Fibroblast of the aortic adventitia (primary cell): ENCODE measurements at regions not wholly inside any gene's neighbourhood (a gene's known extent, or its start where the extent isn't known, plus 50 kb on each side); places are given as distances from the start of the nearest gene placed in this dataset.
"Not testable (repeated sequence)": the region's sequence is repeated elsewhere in the genome, so short reads cannot be mapped to it uniquely, and the experiment has no call there.

ENCODE experiments used
- DNase-seq: peaks from one replicate; pipeline ENCODE4 v3.0.0-alpha.2; 2010; ENCODE audit warnings: low read depth
- H3K4me3 ChIP-seq: 2 replicates; pipeline ENCODE4 v1.5.1; 2011; ENCODE audit warnings: low read depth, mild to moderate bottlenecking, control low read depth, low read length, moderate library complexity
- TF ChIP-seq, protein P1 (sequence below): IDR thresholded peaks from 2 replicates; pipeline ENCODE4 v1.5.1; 2011; ENCODE audit warnings: mild to moderate bottlenecking, low read length, control low read depth, inconsistent platforms; ENCODE audit not compliant: insufficient read depth

DNA sequence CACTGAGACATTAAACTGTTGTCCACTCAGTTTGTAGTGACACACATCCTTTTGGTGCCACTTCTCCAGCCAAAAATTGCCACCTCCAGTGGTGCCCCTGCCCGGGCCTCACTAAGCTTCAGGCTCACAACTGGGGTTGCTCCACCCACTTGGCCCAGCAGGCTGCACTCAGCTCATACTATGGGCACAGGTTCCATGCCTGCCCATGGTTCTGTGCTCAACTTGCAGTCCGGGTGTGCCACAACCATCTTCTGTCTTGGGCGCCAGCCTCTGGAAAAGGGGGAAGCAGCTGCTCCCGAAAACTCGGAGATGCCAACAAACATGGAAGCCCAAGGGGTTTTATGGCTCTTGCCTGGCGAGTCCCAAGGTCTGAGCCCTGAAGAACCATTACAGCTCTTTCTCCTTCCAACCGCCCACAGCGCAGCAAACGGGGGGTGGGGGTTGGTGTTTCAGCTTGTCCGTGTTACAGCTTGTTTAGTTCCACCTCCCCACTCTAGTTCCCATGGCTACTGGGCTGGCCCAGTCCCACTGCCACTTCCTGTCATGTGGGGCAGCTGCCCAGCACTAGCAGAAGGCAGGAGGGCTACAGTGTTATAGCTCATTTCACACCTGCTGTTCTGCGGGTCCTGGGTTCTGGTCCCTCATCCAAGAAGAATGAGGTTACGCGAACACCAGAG lies 998.3 kb downstream of the SLC16A7 start:
- TF ChIP-seq, protein P1, sequence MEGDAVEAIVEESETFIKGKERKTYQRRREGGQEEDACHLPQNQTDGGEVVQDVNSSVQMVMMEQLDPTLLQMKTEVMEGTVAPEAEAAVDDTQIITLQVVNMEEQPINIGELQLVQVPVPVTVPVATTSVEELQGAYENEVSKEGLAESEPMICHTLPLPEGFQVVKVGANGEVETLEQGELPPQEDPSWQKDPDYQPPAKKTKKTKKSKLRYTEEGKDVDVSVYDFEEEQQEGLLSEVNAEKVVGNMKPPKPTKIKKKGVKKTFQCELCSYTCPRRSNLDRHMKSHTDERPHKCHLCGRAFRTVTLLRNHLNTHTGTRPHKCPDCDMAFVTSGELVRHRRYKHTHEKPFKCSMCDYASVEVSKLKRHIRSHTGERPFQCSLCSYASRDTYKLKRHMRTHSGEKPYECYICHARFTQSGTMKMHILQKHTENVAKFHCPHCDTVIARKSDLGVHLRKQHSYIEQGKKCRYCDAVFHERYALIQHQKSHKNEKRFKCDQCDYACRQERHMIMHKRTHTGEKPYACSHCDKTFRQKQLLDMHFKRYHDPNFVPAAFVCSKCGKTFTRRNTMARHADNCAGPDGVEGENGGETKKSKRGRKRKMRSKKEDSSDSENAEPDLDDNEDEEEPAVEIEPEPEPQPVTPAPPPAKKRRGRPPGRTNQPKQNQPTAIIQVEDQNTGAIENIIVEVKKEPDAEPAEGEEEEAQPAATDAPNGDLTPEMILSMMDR = no peak
- no peak overlapping the region for H3K4me3 ChIP-seq
- DNase-seq = no peak

DNA sequence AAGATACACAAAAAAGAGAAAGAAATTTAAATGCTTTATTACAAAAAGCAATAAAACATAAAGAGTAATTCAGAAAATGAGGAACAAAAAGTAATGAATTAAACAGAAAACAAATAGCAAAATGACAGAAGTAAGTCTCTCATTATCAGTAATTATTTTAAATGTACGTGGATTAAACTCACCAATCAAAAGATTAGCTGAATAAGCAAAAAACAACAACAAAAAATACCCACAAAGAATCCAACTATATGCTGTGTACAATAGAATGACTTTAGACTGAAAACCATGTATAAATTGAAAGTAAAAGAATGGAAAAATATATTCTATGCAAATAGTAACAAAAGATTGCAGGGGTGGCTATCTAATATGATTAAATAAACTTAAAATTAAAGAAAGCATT lies 1006.8 kb downstream of the SLC16A7 start:
- TF ChIP-seq, protein P1 = no peak
- H3K4me3 ChIP-seq = no peak overlapping the region
- no peak for DNase-seq

DNA sequence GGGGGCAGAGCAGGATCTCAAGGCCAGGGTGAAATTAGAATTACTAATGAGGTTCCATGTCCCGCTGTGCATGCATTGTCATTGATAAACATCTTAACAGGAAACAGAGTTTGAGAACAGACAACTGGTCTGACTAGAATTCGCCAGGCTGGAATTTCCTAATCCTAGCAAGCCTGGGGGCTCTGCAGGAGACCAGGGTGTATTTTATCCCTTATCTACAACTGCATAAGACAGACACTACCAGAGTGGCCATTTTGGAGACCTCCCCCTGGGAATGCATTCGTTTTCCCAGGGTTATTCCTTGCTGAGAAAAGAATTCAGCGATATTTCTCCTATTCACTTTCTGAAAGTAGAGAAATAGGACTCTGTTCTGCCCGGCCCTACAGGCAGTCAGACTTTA lies 1007.6 kb downstream of the SLC16A7 start:
- not testable (repeated sequence) for DNase-seq, H3K4me3 ChIP-seq

DNA sequence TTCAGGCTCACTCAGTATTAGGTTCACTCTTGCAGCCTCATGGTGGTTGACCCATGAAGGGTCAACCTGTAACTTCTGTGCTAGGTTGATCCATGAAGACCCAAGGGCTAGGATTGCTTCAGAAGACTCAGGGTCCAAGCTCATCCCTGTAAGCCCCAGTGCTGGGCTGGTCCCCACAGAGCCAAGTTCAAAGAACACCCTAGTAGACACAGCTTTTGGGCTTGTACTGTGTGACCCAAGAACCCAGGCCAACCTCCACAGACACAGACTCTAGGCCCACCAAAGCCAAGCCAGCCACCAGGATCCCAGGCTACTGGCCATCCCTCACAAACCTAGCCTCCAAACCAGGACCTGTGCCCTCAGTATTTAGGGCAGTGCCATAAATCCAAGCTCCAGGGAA lies 1020.6 kb downstream of the SLC16A7 start:
- no peak for DNase-seq
- TF ChIP-seq, protein P1 = no peak
- no peak overlapping the region for H3K4me3 ChIP-seq

DNA sequence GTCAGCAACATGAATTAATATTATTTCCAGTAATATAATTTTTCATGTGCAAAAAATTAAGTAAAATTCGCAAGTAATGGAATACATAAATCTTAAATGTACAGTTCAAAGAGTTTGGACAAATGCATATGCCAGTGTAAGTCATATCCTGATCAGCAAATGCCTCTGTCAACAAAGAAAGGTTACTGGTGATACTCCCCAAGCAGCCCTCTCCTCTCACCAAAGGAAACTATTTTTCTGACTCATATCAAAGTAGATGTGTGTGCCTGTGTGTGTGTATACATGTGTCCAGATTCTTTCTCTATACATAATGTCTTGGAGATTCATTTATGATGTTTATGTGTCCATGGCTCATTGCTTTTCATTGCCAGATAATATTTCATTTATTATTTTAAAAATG lies 1035.0 kb downstream of the SLC16A7 start:
- no peak for DNase-seq
- TF ChIP-seq, protein P1 = no peak
- no peak overlapping the region for H3K4me3 ChIP-seq

DNA sequence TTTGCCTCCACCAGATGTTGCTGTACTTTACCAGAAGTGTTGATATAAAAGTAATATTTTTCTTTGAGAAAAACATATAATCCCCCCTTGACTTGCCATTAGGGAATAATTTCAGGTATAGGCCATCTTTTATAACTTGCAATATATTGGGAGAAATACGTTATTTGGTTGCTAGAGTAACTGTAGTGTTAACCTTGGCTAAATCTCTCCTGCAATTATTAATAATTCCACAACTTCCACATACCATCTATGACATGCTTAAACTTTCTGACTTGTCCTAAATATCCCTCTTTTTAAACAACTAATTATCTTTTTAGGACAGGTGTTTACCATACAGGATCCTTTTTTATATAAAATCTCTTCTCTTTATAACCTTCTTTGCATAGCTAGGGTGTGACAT lies 1048.2 kb downstream of the SLC16A7 start:
- no peak for DNase-seq
- no peak overlapping the region for H3K4me3 ChIP-seq
- TF ChIP-seq, protein P1 = no peak

DNA sequence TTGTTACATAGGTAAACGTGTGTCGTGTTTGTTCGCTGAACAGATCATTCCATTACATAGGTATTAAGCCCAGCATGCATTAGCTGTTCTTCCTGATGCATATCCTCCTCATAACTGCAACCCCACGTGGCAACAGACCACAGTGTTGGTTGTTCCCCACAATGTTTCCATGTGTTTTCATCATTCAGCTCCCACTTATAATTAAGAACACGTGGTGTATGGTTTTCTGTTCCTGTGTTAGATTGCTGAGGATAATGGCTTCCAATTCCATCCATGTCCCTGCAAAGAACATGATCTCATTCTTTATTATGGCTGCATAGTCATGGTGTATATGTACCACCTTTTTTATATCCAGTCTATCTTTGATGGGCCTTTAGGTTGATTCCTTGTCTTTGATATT lies 1071.1 kb downstream of the SLC16A7 start:
- no peak overlapping the region for H3K4me3 ChIP-seq
- no peak for DNase-seq
- TF ChIP-seq, protein P1 = no peak
